K562 (cell line): ENCODE measurements at regions not wholly inside any gene's neighbourhood (a gene's known extent, or its start where the extent isn't known, plus 50 kb on each side); places are given as distances from the start of the nearest gene placed in this dataset.
A peak's percentile ranks its signal among the peaks of the same experiment; 100 is the strongest.

Experiments used
- ATAC-seq: fragments of 200-7000 bp; cut with Tn5 transposase; 3 replicates; pipeline ENCODE4 v1.9.1; 2020; ENCODE audit warnings: moderate library complexity
- BruUV-seq: library from RNA; stranded (reverse); fragments of 400-500 nt; replicated peaks from 2 replicates; lab custom pipeline; 2021; lab: Mats Ljungman, UMichigan
- CTCF ChIA-PET: fragments of 300-600 bp; formaldehyde crosslinking; extraction: SDS; loops from one replicate; lab custom pipeline; 2021; ENCODE audit warnings: low intra/inter-chr PET ratio; lab: Yijun Ruan, JAX
- POLR2A ChIA-PET: fragments of 300-600, 350-650 bp; sonication (Branson Sonifier 250); formaldehyde crosslinking; extraction: SDS; loops from one replicate; lab custom pipeline; 2021; ENCODE audit warnings: antibody characterized with exemption, inconsistent platforms; lab: Yijun Ruan, JAX
- DNase-seq, 4 experiments: peaks; one replicate each; pipeline versions ENCODE4 v3.0.0 to v3.0.0-alpha.2; 2011 to 2018; ENCODE audit warnings: low spot score in 3 of 4, mixed read lengths in 3 of 4; ENCODE audit errors: extremely low read depth in 1 of 4
- FAIRE-seq: peaks from 2 replicates; lab custom pipeline; 2011; peaks lifted over from hg19 to GRCh38; lab: Jason Lieb, UNC
- H2AFZ ChIP-seq: 2 replicates; pipeline ENCODE4 v1.6.0; 2011; ENCODE audit warnings: low read depth, low read length, control low read depth, inconsistent platforms
- H3K27ac ChIP-seq: fragments of 200-600 bp; 3 replicates; pipeline ENCODE4 v1.8.0; 2011; ENCODE audit warnings: low read depth, mild to moderate bottlenecking, control low read depth, inconsistent platforms, low read length, moderate library complexity, mixed read lengths; ENCODE audit errors: extremely low read depth
- H3K27me3 ChIP-seq, 2 experiments: fragments of 300-600 bp in 1 of 2; 2 replicates in 1 of 2; 3 replicates in 1 of 2; pipeline versions ENCODE4 v1.6.0 to v1.8.0; 2011; ENCODE audit warnings: inconsistent platforms in 2 of 2, low read length in 2 of 2, mild to moderate bottlenecking in 1 of 2, mixed read lengths in 1 of 2, moderate library complexity in 1 of 2; ENCODE audit not compliant: control insufficient read depth in 2 of 2, insufficient read depth in 2 of 2
- H3K36me3 ChIP-seq: fragments of 300-600 bp; 3 replicates; pipeline ENCODE4 v1.8.0; 2011; ENCODE audit warnings: mild to moderate bottlenecking, low read length, inconsistent platforms; ENCODE audit not compliant: control insufficient read depth, insufficient read depth
- H3K4me1 ChIP-seq, 2 experiments: fragments of 200-600 bp in 1 of 2; replicated peaks in 1 of 2; 2 replicates in 1 of 2; 3 replicates in 1 of 2; pipeline versions ENCODE4 v1.5.1 to v1.8.0; 2011; ENCODE audit warnings: inconsistent platforms in 2 of 2, low read length in 2 of 2, mild to moderate bottlenecking in 1 of 2, mixed read lengths in 1 of 2, moderate library complexity in 1 of 2; ENCODE audit not compliant: control insufficient read depth in 2 of 2, insufficient read depth in 2 of 2
- H3K4me2 ChIP-seq: 2 replicates; pipeline ENCODE4 v1.6.1; 2011; ENCODE audit warnings: low read length, control low read depth, inconsistent platforms, mixed read lengths; ENCODE audit not compliant: insufficient read depth
- H3K4me3 ChIP-seq: fragments of 200-600 bp; sonication (generic), shearing (Covaris generic); 2 replicates; pipeline ENCODE4 v1.5.1; 2016; ENCODE audit warnings: control low read depth, inconsistent platforms
- H3K79me2 ChIP-seq: fragments of 200-600 bp; 3 replicates; pipeline ENCODE4 v1.8.0; 2011; ENCODE audit warnings: low read length, inconsistent platforms; ENCODE audit not compliant: control insufficient read depth, insufficient read depth
- H3K9ac ChIP-seq, 2 experiments: 2 replicates each; pipeline versions ENCODE4 v1.6.0 to v1.6.1; 2011; ENCODE audit warnings: low read depth in 2 of 2, low read length in 2 of 2, control low read depth in 1 of 2, inconsistent platforms in 1 of 2, mild to moderate bottlenecking in 1 of 2, mixed read lengths in 1 of 2; ENCODE audit not compliant: insufficient read depth in 1 of 2
- H3K9me1 ChIP-seq: one replicate; pipeline ENCODE4 v1.6.0; 2011; ENCODE audit warnings: inconsistent platforms, mild to moderate bottlenecking, low read length, moderate library complexity; ENCODE audit not compliant: control insufficient read depth, insufficient read depth
- H3K9me3 ChIP-seq: replicated peaks from 2 replicates; pipeline ENCODE4 v1.5.1; 2011; ENCODE audit warnings: low read depth, low read length, inconsistent platforms; ENCODE audit not compliant: control insufficient read depth, insufficient read depth
- H4K20me1 ChIP-seq: replicated peaks from 2 replicates; pipeline ENCODE4 v1.6.1; 2011; ENCODE audit warnings: low read length, inconsistent platforms, mixed read lengths; ENCODE audit not compliant: control insufficient read depth, insufficient read depth
- GTF2E2 ChIP-seq: fragments of 200-800 bp; sonication (Bioruptor generic); IDR thresholded peaks from 2 replicates; pipeline ENCODE4 v1.6.1; 2016; ENCODE audit warnings: missing genetic modification characterization, missing compliant biosample characterization
- HMGXB4 ChIP-seq: sonication (generic); formaldehyde crosslinking; IDR thresholded peaks from 2 replicates; pipeline ENCODE4 v1.8.1; 2023; ENCODE audit warnings: mild to moderate bottlenecking, missing genetic modification reagents
- MAX ChIP-seq: sonication (generic); formaldehyde crosslinking; IDR thresholded peaks from 2 replicates; pipeline ENCODE4 v1.9.0; 2022; ENCODE audit warnings: mild to moderate bottlenecking, missing genetic modification reagents
- RNF2 ChIP-seq: sonication (generic); IDR thresholded peaks from 2 replicates; pipeline ENCODE4 v1.6.1; 2016
- ZFP36 ChIP-seq: fragments of 150-350 bp; IDR thresholded peaks from 2 replicates; pipeline ENCODE4 v1.6.1; 2018; ENCODE audit warnings: low read length, low read depth; ENCODE audit not compliant: partially characterized antibody
- ZFPM2 ChIP-seq: fragments of 250-450 bp; sonication (Bioruptor Pico); IDR thresholded peaks from 2 replicates; pipeline ENCODE4 v1.5.1; 2022; ENCODE audit warnings: mild to moderate bottlenecking
- ZNF146 ChIP-seq: IDR thresholded peaks from one replicate; pipeline ENCODE4 v1.6.1; 2018; ENCODE audit warnings: missing compliant biosample characterization; ENCODE audit not compliant: unreplicated experiment
- ZNF398 ChIP-seq: fragments of 250-450 bp; sonication (Bioruptor Pico); IDR thresholded peaks from 2 replicates; pipeline ENCODE4 v1.8.0; 2021; ENCODE audit warnings: moderate library complexity, mild to moderate bottlenecking, inconsistent platforms
- WGBS: fragments of 100-300 bp; shearing (Covaris generic); methylation state at CpG from one replicate; pipeline ENCODE4 v1.1.6; 2016; ENCODE audit warnings: low coverage, mixed read lengths; ENCODE audit not compliant: insufficient coverage; ENCODE audit errors: missing lambda C conversion rate; 5-methylcytosine and 5-hydroxymethylcytosine counted together
- in situ Hi-C: fragments of 300-500 bp; cut with MboI; formaldehyde crosslinking; loops from 4 replicates; pipeline ENCODE4 v1.15.0; 2018; ENCODE audit warnings: inconsistent platforms, mixed read lengths
- intact Hi-C: fragments of 100-400 bp; cut with micrococcal nuclease; formaldehyde crosslinking; loops from 2 replicates; pipeline ENCODE4 v1.14.2; 2022
- TF ChIP-seq, protein P1 (sequence below): IDR thresholded peaks from 2 replicates; pipeline ENCODE4 v1.6.1; 2012; ENCODE audit warnings: low read depth, low read length, improper control_type of control experiment, borderline replicate concordance

DNA sequence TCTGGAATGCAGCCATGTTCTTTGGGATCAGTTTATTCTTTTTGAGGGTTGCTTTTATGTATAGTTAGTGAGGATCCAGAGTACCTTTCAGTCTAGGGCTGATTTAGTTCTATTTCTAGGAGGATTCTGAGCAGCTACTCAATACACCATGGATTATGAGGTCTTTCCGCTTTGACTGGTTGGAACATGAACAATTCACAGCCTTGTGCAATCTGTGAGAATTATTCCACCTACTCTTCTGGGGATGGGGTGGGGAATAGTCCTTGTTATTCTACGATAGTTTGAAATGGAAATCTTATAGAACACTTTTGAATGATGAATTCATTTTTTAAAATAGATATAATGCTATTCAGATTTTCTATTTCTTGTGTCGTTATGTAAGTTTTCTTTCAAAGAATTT lies 212.3 kb upstream of the ARRDC3 start (continued):
- TF ChIP-seq, protein P1, sequence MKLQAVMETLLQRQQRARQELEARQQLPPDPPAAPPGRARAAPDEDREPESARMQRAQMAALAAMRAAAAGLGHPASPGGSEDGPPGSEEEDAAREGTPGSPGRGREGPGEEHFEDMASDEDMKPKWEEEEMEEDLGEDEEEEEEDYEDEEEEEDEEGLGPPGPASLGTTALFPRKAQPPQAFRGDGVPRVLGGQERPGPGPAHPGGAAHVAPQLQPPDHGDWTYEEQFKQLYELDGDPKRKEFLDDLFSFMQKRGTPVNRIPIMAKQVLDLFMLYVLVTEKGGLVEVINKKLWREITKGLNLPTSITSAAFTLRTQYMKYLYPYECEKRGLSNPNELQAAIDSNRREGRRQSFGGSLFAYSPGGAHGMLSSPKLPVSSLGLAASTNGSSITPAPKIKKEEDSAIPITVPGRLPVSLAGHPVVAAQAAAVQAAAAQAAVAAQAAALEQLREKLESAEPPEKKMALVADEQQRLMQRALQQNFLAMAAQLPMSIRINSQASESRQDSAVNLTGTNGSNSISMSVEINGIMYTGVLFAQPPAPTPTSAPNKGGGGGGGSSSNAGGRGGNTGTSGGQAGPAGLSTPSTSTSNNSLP = no peak
- TF ChIP-seq ZNF146 = no peak
- no peak for TF ChIP-seq RNF2
- TF ChIP-seq MAX (CRISPR knock-in tag) = no peak
- TF ChIP-seq ZFPM2 (CRISPR knock-in tag) = no peak
- TF ChIP-seq GTF2E2 (tag) = no peak
- TF ChIP-seq ZNF398 (CRISPR knock-in tag) = no peak
- TF ChIP-seq, all 486 proteins: peak for 0

GRCh38 chr5:91591076-91591475 lies 208.0 kb upstream of the ARRDC3 start:
- Histone ChIP-seq H3K4me2 (no peak overlapping the region), H4K20me1 (no peaks in the 10 kb centered on the region), H3K4me1 (no peaks in the 10 kb centered on the region), H3K4me3 (no peak overlapping the region), H2AFZ (no peak overlapping the region), H3K27me3 (no peaks in the 10 kb centered on the region), H3K9me3 (0 out of 2 replicates have a peak, but pooled peaks cover 3% of the 10 kb centered on the region), H3K36me3 (no peaks in the 10 kb centered on the region), H3K79me2 (no peaks in the 10 kb centered on the region), H3K27ac (no peak overlapping the region), H3K9me1 (no peaks in the 10 kb centered on the region), H3K9ac (no peak overlapping the region)
- ChIA-PET POLR2A (no interaction called here), CTCF (no interaction called here)
- in situ Hi-C loops = no loop called here
- ATAC-seq = no peak
- no peak for DNase-seq
- intact Hi-C loops = no loop called here
- no TSS peak for BruUV-seq
- FAIRE-seq = no peak
- 0% methylated on average over 1 of the region's 1 CpG for WGBS
- TF ChIP-seq HMGXB4 (CRISPR knock-in tag) (no peak), ZFP36 (peak; percentile 65)
